HepG2 (cell line): ENCODE measurements at regions not wholly inside any gene's neighbourhood (a gene's known extent, or its start where the extent isn't known, plus 50 kb on each side); places are given as distances from the start of the nearest gene placed in this dataset.

Source experiments
- ATAC-seq: fragments of 200-7000 bp; cut with Tn5 transposase; 3 replicates; pipeline ENCODE4 v1.9.1; 2020; ENCODE audit warnings: mild to moderate bottlenecking, moderate library complexity
- BruUV-seq: library from RNA; stranded (reverse); fragments of 400-500 nt; replicated peaks from 2 replicates; lab custom pipeline; 2021; lab: Mats Ljungman, UMichigan
- CTCF ChIA-PET: fragments of 300-600 bp; formaldehyde crosslinking; extraction: SDS; loops from one replicate; lab custom pipeline; 2021; ENCODE audit warnings: low total read pairs, inconsistent platforms, low intra/inter-chr PET ratio; lab: Yijun Ruan, JAX
- POLR2A ChIA-PET: fragments of 350-600 bp; sonication (Branson Sonifier 250); formaldehyde crosslinking; loops from one replicate; lab custom pipeline; 2020; ENCODE audit warnings: antibody characterized with exemption, inconsistent platforms; lab: Yijun Ruan, JAX
- DNase-seq: peaks from one replicate; pipeline ENCODE4 v3.0.0-alpha.2; 2015; ENCODE audit warnings: low spot score
- FAIRE-seq: peaks from 3 replicates; lab custom pipeline; 2011; peaks lifted over from hg19 to GRCh38; lab: Jason Lieb, UNC
- H2AFZ ChIP-seq: one replicate; pipeline ENCODE4 v1.6.1; 2011; ENCODE audit warnings: low read length, inconsistent platforms
- H3K27ac ChIP-seq: fragments of 300-600 bp; 3 replicates; pipeline ENCODE4 v1.8.0; 2011; ENCODE audit warnings: mixed run types, mild to moderate bottlenecking, mixed read lengths, low read length, inconsistent platforms; ENCODE audit not compliant: insufficient read depth; ENCODE audit errors: extremely low read length
- H3K27me3 ChIP-seq, 2 experiments: fragments of 200-600 bp in 1 of 2; 2 replicates in 1 of 2; 3 replicates in 1 of 2; pipeline versions ENCODE4 v1.6.0 to v1.8.0; 2011; ENCODE audit warnings: low read length in 2 of 2, mild to moderate bottlenecking in 2 of 2, moderate library complexity in 2 of 2, inconsistent platforms in 1 of 2; ENCODE audit not compliant: insufficient read depth in 2 of 2, control insufficient read depth in 1 of 2
- H3K36me3 ChIP-seq, 2 experiments: fragments of 200-600 bp in 1 of 2; replicated peaks in 1 of 2; 2 replicates in 1 of 2; 3 replicates in 1 of 2; pipeline versions ENCODE4 v1.5.1 to v1.8.0; 2011; ENCODE audit warnings: low read length in 2 of 2, inconsistent platforms in 1 of 2; ENCODE audit not compliant: insufficient read depth in 2 of 2, control insufficient read depth in 1 of 2
- H3K4me1 ChIP-seq: 2 replicates; pipeline ENCODE4 v1.5.1; 2012; ENCODE audit warnings: low read length, inconsistent platforms; ENCODE audit not compliant: insufficient read depth
- H3K4me2 ChIP-seq: 2 replicates; pipeline ENCODE4 v1.6.0; 2011; ENCODE audit warnings: low read depth, low read length, inconsistent platforms
- H3K4me3 ChIP-seq, 3 experiments: fragments of 200-600 bp in 1 of 3; sonication (generic), shearing (Covaris generic) in 1 of 3; replicated peaks in 1 of 3; 2 replicates each; pipeline ENCODE4 v1.5.1; 2011 to 2016; ENCODE audit warnings: low read length in 3 of 3, inconsistent platforms in 2 of 3, low read depth in 2 of 3, mild to moderate bottlenecking in 2 of 3, control low read depth in 1 of 3, mixed read lengths in 1 of 3; ENCODE audit not compliant: insufficient read depth in 1 of 3
- H3K79me2 ChIP-seq: one replicate; pipeline ENCODE4 v1.6.1; 2011; ENCODE audit warnings: low read length, inconsistent platforms; ENCODE audit not compliant: insufficient read depth
- H3K9ac ChIP-seq: 2 replicates; pipeline ENCODE4 v1.6.0; 2011; ENCODE audit warnings: mild to moderate bottlenecking, low read depth, low read length, inconsistent platforms; ENCODE audit not compliant: insufficient read depth
- H3K9me3 ChIP-seq: 2 replicates; pipeline ENCODE4 v1.5.1; 2012; ENCODE audit warnings: mild to moderate bottlenecking, low read length
- H4K20me1 ChIP-seq: 2 replicates; pipeline ENCODE4 v1.6.0; 2011; ENCODE audit warnings: inconsistent platforms, mild to moderate bottlenecking, low read length, moderate library complexity; ENCODE audit not compliant: insufficient read depth
- ATM ChIP-seq: fragments of 450-650 bp; IDR thresholded peaks from 2 replicates; pipeline ENCODE4 v1.7.1; 2017; ENCODE audit warnings: mild to moderate bottlenecking, borderline replicate concordance
- HMG20A ChIP-seq: IDR thresholded peaks from 2 replicates; pipeline ENCODE4 v1.6.1; 2016; ENCODE audit warnings: borderline replicate concordance
- TAF15 ChIP-seq: fragments of 200-400 bp; formaldehyde crosslinking; IDR thresholded peaks from one replicate; pipeline ENCODE4 v1.6.1; 2018; ENCODE audit warnings: mild to moderate bottlenecking, low read depth, low read length; ENCODE audit not compliant: poor library complexity, severe bottlenecking
- ZBED4 ChIP-seq: sonication (generic); formaldehyde crosslinking; IDR thresholded peaks from 2 replicates; pipeline ENCODE4 v1.4.0; 2020; ENCODE audit warnings: missing genetic modification reagents, borderline replicate concordance
- ZNF160 ChIP-seq: sonication (generic); formaldehyde crosslinking; IDR thresholded peaks from 2 replicates; pipeline ENCODE4 v1.8.0; 2022; ENCODE audit warnings: mild to moderate bottlenecking, inconsistent platforms, missing genetic modification reagents
- ZNF746 ChIP-seq: sonication (generic); formaldehyde crosslinking; IDR thresholded peaks from 2 replicates; pipeline ENCODE4 v1.8.0; 2022; ENCODE audit warnings: mild to moderate bottlenecking, missing genetic modification reagents
- ZNF781 ChIP-seq: sonication (generic); formaldehyde crosslinking; IDR thresholded peaks from 2 replicates; pipeline ENCODE4 v1.5.1; 2020; ENCODE audit warnings: borderline replicate concordance, mild to moderate bottlenecking, missing genetic modification reagents; ENCODE audit errors: not compliant biosample characterization
- ZNF83 ChIP-seq: sonication (generic); formaldehyde crosslinking; IDR thresholded peaks from 2 replicates; pipeline ENCODE4 v1.4.0; 2020; ENCODE audit warnings: missing genetic modification reagents, mild to moderate bottlenecking, borderline replicate concordance
- WGBS: methylation state at CpG from one replicate; pipeline ENCODE4 v1.1.6; 2017; ENCODE audit warnings: low lambda C conversion rate; 5-methylcytosine and 5-hydroxymethylcytosine counted together
- in situ Hi-C: cut with HindIII; loops from 2 replicates; pipeline ENCODE4 v1.10.0; 2017; ENCODE audit warnings: low pct_unique_long_range_greater_than_20kb; ENCODE audit not compliant: extremely low pct_ligation_motif_present
- intact Hi-C: fragments of 100-400 bp; cut with micrococcal nuclease; formaldehyde crosslinking; loops from one replicate; pipeline ENCODE4 v1.10.0; 2022; ENCODE audit not compliant: unreplicated experiment

GRCh38 chr11:69241075-69241740 lies 52.7 kb upstream of the MYEOV start:
- Histone ChIP-seq H3K9me3 (no peaks in the 10 kb centered on the region), H3K4me1 (no peaks in the 10 kb centered on the region), H3K4me3 (no peak overlapping the region), H3K27ac (no peak overlapping the region), H2AFZ (no peak overlapping the region), H3K4me2 (no peak overlapping the region), H3K36me3 (no peaks in the 10 kb centered on the region), H4K20me1 (no peaks in the 10 kb centered on the region), H3K9ac (no peak overlapping the region)
- BruUV-seq, result no TSS peak
- POLR2A ChIA-PET, result no interaction called here
- intact Hi-C loops, result no loop called here
- CTCF ChIA-PET, result interaction anchor here (1.0 kb wide), 1 partner anchor 110 kb away, joined by 4 read pairs; no protein-coding TSS in a partner anchor
- DNase-seq, result no peak
- FAIRE-seq, result no peak
- 45% methylated on average over 2 of the region's 6 CpGs for WGBS
- TF ChIP-seq TAF15 (no peak), ZNF781 (no peak), HMG20A (no peak), ZNF160 (CRISPR knock-in tag) (no peak), ZNF83 (CRISPR knock-in tag) (no peak), ZBED4 (no peak), ATM (no peak), ZNF746 (no peak)
- TF ChIP-seq, all 625 proteins: peak for 0
- Histone ChIP-seq H3K27me3 (peaks cover 0 to 11% of the 10 kb centered on the region in 2 experiments; a peak in 4 of 5 replicates), H3K79me2 (no peaks in the 10 kb centered on the region)
- in situ Hi-C loops, result no loop called here
- ATAC-seq, result no peak
